Vagina (tissue), 2 donors: ENCODE measurements at regions not wholly inside any gene's neighbourhood (a gene's known extent, or its start where the extent isn't known, plus 50 kb on each side); places are given as distances from the start of the nearest gene placed in this dataset.

Source experiments
- CTCF ChIP-seq, 3 experiments: fragments of 450-650 bp in 2 of 3; fragments of 200-600 bp in 1 of 3; sonication (generic) in 1 of 3; IDR thresholded peaks; one replicate each; pipeline ENCODE4 v1.5.1; 2017 to 2019; ENCODE audit warnings: antibody characterized with exemption in 3 of 3, mild to moderate bottlenecking in 2 of 3, moderate library complexity in 2 of 3
- POLR2AphosphoS5 ChIP-seq, 2 donors: sonication (generic); formaldehyde crosslinking; IDR thresholded peaks; one replicate each; pipeline ENCODE4 v1.9.0; 2017; ENCODE audit warnings: antibody characterized with exemption in 2 of 2, mild to moderate bottlenecking in 2 of 2, low read depth in 1 of 2; ENCODE audit not compliant: insufficient read depth in 1 of 2

- TF ChIP-seq CTCF (IDR thresholded peaks at IDR 0.05) (no peak), POLR2AphosphoS5 (IDR thresholded peaks at IDR 0.05; ENCODE audit: insufficient read depth in 1 of 2, low read depth in 1 of 2) (no peak)
Measured at GRCh38 chr2:128549094-128549493, 230.4 kb upstream of the HS6ST1 start.
